C4-2B (cell line): ENCODE measurements at regions not wholly inside any gene's neighbourhood (a gene's known extent, or its start where the extent isn't known, plus 50 kb on each side); places are given as distances from the start of the nearest gene placed in this dataset.

Experiments
- CTCF ChIP-seq: fragments of 450-650 bp; conservative IDR thresholded peaks from 2 replicates; pipeline ENCODE4 v1.5.1; 2017; ENCODE audit warnings: mild to moderate bottlenecking
- ZFX ChIP-seq: fragments of 450-650 bp; IDR thresholded peaks from 2 replicates; pipeline ENCODE4 v1.6.1; 2017

- TF ChIP-seq CTCF (no peak), ZFX (no peak)
These were observed 634.6 kb downstream of the LRRC70 start for GRCh38 chr5:63213256-63213655.
